Upper lobe of right lung (tissue), 1 donor: ENCODE measurements at regions not wholly inside any gene's neighbourhood (a gene's known extent, or its start where the extent isn't known, plus 50 kb on each side); places are given as distances from the start of the nearest gene placed in this dataset.

Experiments
- ATAC-seq: fragments of 200-7000 bp; cut with Tn5 transposase; one replicate; pipeline ENCODE4 v1.9.1; 2020; ENCODE audit warnings: mild to moderate bottlenecking, moderate library complexity
- DNase-seq: peaks from one replicate; pipeline ENCODE4 v3.0.0-alpha.2; 2020
- H3K27ac ChIP-seq: fragments of 200-600 bp; one replicate; pipeline ENCODE4 v1.8.0; 2022
- H3K27me3 ChIP-seq: fragments of 200-600 bp; one replicate; pipeline ENCODE4 v1.8.0; 2022; ENCODE audit warnings: mild to moderate bottlenecking
- H3K36me3 ChIP-seq: fragments of 200-600 bp; one replicate; pipeline ENCODE4 v1.8.0; 2022
- H3K4me1 ChIP-seq: fragments of 200-600 bp; one replicate; pipeline ENCODE4 v1.8.0; 2022
- H3K4me3 ChIP-seq: fragments of 200-600 bp; one replicate; pipeline ENCODE4 v1.8.0; 2022; ENCODE audit warnings: mild to moderate bottlenecking
- H3K9me3 ChIP-seq: fragments of 200-600 bp; one replicate; pipeline ENCODE4 v1.8.0; 2022
- CTCF ChIP-seq: fragments of 200-600 bp; IDR thresholded peaks from one replicate; pipeline ENCODE4 v1.8.0; 2022; ENCODE audit warnings: antibody characterized with exemption
- intact Hi-C: fragments of 100-400 bp; cut with DNase I; formaldehyde crosslinking; loops from one replicate; pipeline ENCODE4 v1.11.0; 2022
- donor health status: DM: no; HTN: yes; CAD: no; lungs with severe emphysema.

GRCh38 chr2:117587310-117587709 lies 227.2 kb upstream of the DDX18 start:
- Histone ChIP-seq H3K9me3 (no peaks in the 10 kb centered on the region), H3K27ac (no peak overlapping the region), H3K27me3 (no peaks in the 10 kb centered on the region), H3K4me3 (no peak overlapping the region), H3K4me1 (no peaks in the 10 kb centered on the region), H3K36me3 (no peaks in the 10 kb centered on the region)
- ATAC-seq (no peak), DNase-seq (no peak)
- intact Hi-C loops, result no loop called here
- TF ChIP-seq CTCF, result no peak

- DNase-seq (no peak), ATAC-seq (no peak)
- intact Hi-C loops, result no loop called here
- no peaks in the 10 kb centered on the region for H3K9me3 ChIP-seq
- TF ChIP-seq CTCF, result no peak
- H3K27ac ChIP-seq, result no peak overlapping the region
- H3K4me3 ChIP-seq, result no peak overlapping the region
- H3K27me3 ChIP-seq, result no peaks in the 10 kb centered on the region
- H3K36me3 ChIP-seq, result no peaks in the 10 kb centered on the region
- H3K4me1 ChIP-seq, result no peaks in the 10 kb centered on the region
Measured at GRCh38 chr2:117603060-117603459, 211.4 kb upstream of the DDX18 start.

- Histone ChIP-seq H3K27ac (no peak overlapping the region), H3K4me1 (no peaks in the 10 kb centered on the region), H3K36me3 (no peaks in the 10 kb centered on the region), H3K27me3 (no peaks in the 10 kb centered on the region), H3K4me3 (no peak overlapping the region), H3K9me3 (no peaks in the 10 kb centered on the region)
- intact Hi-C loops, result no loop called here
- no peak for TF ChIP-seq CTCF
- ATAC-seq (no peak), DNase-seq (no peak)
Measured at GRCh38 chr2:117603567-117603966, 210.9 kb upstream of the DDX18 start.

- Histone ChIP-seq H3K9me3 (no peaks in the 10 kb centered on the region), H3K36me3 (no peaks in the 10 kb centered on the region), H3K27ac (no peak overlapping the region), H3K4me1 (no peaks in the 10 kb centered on the region), H3K4me3 (no peak overlapping the region), H3K27me3 (no peaks in the 10 kb centered on the region)
- DNase-seq (no peak), ATAC-seq (no peak)
- no peak for TF ChIP-seq CTCF
- intact Hi-C loops, result no loop called here
Measured at GRCh38 chr2:117607202-117607601, 207.3 kb upstream of the DDX18 start.

- no peak for TF ChIP-seq CTCF
- DNase-seq (no peak), ATAC-seq (no peak)
- Histone ChIP-seq H3K36me3 (no peaks in the 10 kb centered on the region), H3K4me3 (no peak overlapping the region), H3K4me1 (no peaks in the 10 kb centered on the region), H3K27ac (no peak overlapping the region), H3K27me3 (no peaks in the 10 kb centered on the region), H3K9me3 (no peaks in the 10 kb centered on the region)
- intact Hi-C loops, result no loop called here
Measured at GRCh38 chr2:117613101-117613500, 201.4 kb upstream of the DDX18 start.

GRCh38 chr2:117614296-117614695 lies 200.2 kb upstream of the DDX18 start:
- ATAC-seq, result no peak
- H3K9me3 ChIP-seq, result no peaks in the 10 kb centered on the region
- H3K27ac ChIP-seq, result no peak overlapping the region
- H3K36me3 ChIP-seq, result no peaks in the 10 kb centered on the region
- H3K4me3 ChIP-seq, result no peak overlapping the region
- no peak for DNase-seq
- intact Hi-C loops, result no loop called here
- TF ChIP-seq CTCF, result no peak
- H3K4me1 ChIP-seq, result no peaks in the 10 kb centered on the region
- H3K27me3 ChIP-seq, result no peaks in the 10 kb centered on the region
